PC-3 (cell line): ENCODE measurements at regions not wholly inside any gene's neighbourhood (a gene's known extent, or its start where the extent isn't known, plus 50 kb on each side); places are given as distances from the start of the nearest gene placed in this dataset.

Experiments
- ATAC-seq: fragments of 200-7000 bp; cut with Tn5 transposase; 2 replicates; pipeline ENCODE4 v1.9.1; 2020; ENCODE audit warnings: mild to moderate bottlenecking, moderate library complexity
- BruUV-seq: library from RNA; stranded (reverse); fragments of 400-500 nt; replicated peaks from 2 replicates; lab custom pipeline; 2021; lab: Mats Ljungman, UMichigan
- CTCF ChIA-PET: fragments of 300-600 bp; sonication (Branson Sonifier 250); formaldehyde crosslinking; loops from one replicate; lab custom pipeline; 2022; ENCODE audit warnings: antibody characterized with exemption; lab: Charles Lee
- POLR2A ChIA-PET: fragments of 300-600 bp; sonication (Branson Sonifier 250); formaldehyde crosslinking; loops from one replicate; lab custom pipeline; 2022; ENCODE audit warnings: antibody characterized with exemption; ENCODE audit not compliant: unreplicated experiment; lab: Charles Lee
- DNase-seq: peaks from one replicate; pipeline ENCODE4 v3.0.0-alpha.2; 2015
- H2AFZ ChIP-seq: fragments of 300-600 bp; sonication (generic); 2 replicates; pipeline ENCODE4 v1.6.0; 2016; ENCODE audit warnings: antibody characterized with exemption, low read length
- H3F3A ChIP-seq: fragments of 300-600 bp; sonication (generic); one replicate; pipeline ENCODE4 v1.6.0; 2017; ENCODE audit warnings: antibody characterized with exemption, low read length, control low read depth, mild to moderate bottlenecking; ENCODE audit not compliant: unreplicated experiment
- H3K27ac ChIP-seq: fragments of 300-600 bp; sonication (generic); 2 replicates; pipeline ENCODE4 v1.5.1; 2016; ENCODE audit warnings: mild to moderate bottlenecking, low read length
- H3K27me3 ChIP-seq: fragments of 300-600 bp; sonication (generic); 2 replicates; pipeline ENCODE4 v1.6.1; 2016; ENCODE audit warnings: low read length, mixed read lengths
- H3K36me3 ChIP-seq: fragments of 300-600 bp; sonication (generic); 2 replicates; pipeline ENCODE4 v1.6.1; 2016; ENCODE audit warnings: low read depth, mixed run types, low read length, mixed read lengths
- H3K4me1 ChIP-seq: fragments of 300-600 bp; sonication (generic); 2 replicates; pipeline ENCODE4 v1.5.1; 2016; ENCODE audit warnings: low read length; ENCODE audit not compliant: insufficient read depth
- H3K4me2 ChIP-seq: fragments of 300-600 bp; sonication (generic); 2 replicates; pipeline ENCODE4 v1.6.0; 2016; ENCODE audit warnings: low read length
- H3K4me3 ChIP-seq: fragments of 300-600 bp; sonication (generic); 2 replicates; pipeline ENCODE4 v1.5.1; 2016; ENCODE audit warnings: mild to moderate bottlenecking, low read length, mixed read lengths
- H3K79me2 ChIP-seq: fragments of 300-600 bp; sonication (generic); 2 replicates; pipeline ENCODE4 v1.6.1; 2017; ENCODE audit warnings: low read length, mixed read lengths
- H3K9ac ChIP-seq: fragments of 300-600 bp; sonication (generic); 2 replicates; pipeline ENCODE4 v1.6.0; 2016; ENCODE audit warnings: mild to moderate bottlenecking, low read length
- H3K9me2 ChIP-seq: fragments of 300-600 bp; sonication (generic); replicated peaks from 2 replicates; pipeline ENCODE4 v1.6.1; 2016; ENCODE audit warnings: mixed run types, low read length, mixed read lengths
- H3K9me3 ChIP-seq: fragments of 300-600 bp; sonication (generic); 2 replicates; pipeline ENCODE4 v1.6.1; 2016; ENCODE audit warnings: low read length, mixed read lengths
- H4K20me1 ChIP-seq: fragments of 300-600 bp; sonication (generic); 2 replicates; pipeline ENCODE4 v1.6.1; 2016; ENCODE audit warnings: low read length, mixed read lengths
- CTCF ChIP-seq: fragments of 300-600 bp; sonication (generic); conservative IDR thresholded peaks from 2 replicates; pipeline ENCODE4 v1.5.1; 2017; ENCODE audit warnings: antibody characterized with exemption, low read depth, mild to moderate bottlenecking, low read length
- EZH2 ChIP-seq: fragments of 300-600 bp; sonication (generic); IDR thresholded peaks from one replicate; pipeline ENCODE4 v1.6.1; 2017; ENCODE audit warnings: antibody characterized with exemption, mild to moderate bottlenecking, low read length; ENCODE audit not compliant: unreplicated experiment
- EZH2phosphoT487 ChIP-seq: fragments of 300-600 bp; sonication (generic); IDR thresholded peaks from 2 replicates; pipeline ENCODE4 v1.6.1; 2018; ENCODE audit warnings: mild to moderate bottlenecking, antibody characterized with exemption, low read length, borderline replicate concordance
- intact Hi-C: fragments of 100-400 bp; cut with micrococcal nuclease; formaldehyde crosslinking; loops from 2 replicates; pipeline ENCODE4 v1.9.0; 2023

DNA sequence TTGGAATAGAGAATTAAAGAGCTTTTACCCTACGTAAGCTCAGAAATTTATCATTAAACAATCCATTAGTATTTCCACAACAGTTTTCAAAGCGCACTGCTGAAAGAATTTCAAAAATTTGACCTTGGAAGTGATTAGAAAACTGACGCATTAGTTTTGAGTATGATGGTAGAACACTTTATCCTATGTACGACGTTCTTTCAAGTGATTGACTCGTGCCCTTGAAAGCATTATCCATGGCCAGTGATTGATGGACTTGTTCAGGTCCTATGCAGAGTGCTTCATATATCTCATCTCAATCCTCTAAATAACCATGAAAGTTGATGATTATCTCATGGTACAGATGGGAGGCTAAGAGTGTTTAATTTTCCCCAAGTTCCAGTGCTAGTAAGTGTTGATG lies 697.2 kb downstream of the USP25 start:
- ChIA-PET POLR2A (no interaction called here), CTCF (interaction anchor here (0.5 kb wide), 1 partner anchor 1158 kb away, joined by 3 read pairs; no protein-coding TSS in a partner anchor)
- Histone ChIP-seq H3K27ac (no peak overlapping the region), H3K36me3 (no peaks in the 10 kb centered on the region), H4K20me1 (no peaks in the 10 kb centered on the region), H3K79me2 (no peaks in the 10 kb centered on the region), H3K27me3 (peaks cover 4% of the 10 kb centered on the region; the same call in 1 of the 2 replicates), H3F3A (no peaks in the 10 kb centered on the region), H3K9ac (no peak overlapping the region), H3K4me2 (no peak overlapping the region), H3K4me3 (no peak overlapping the region), H3K9me2 (no peaks in the 10 kb centered on the region), H3K4me1 (no peaks in the 10 kb centered on the region), H2AFZ (no peak overlapping the region), H3K9me3 (no peaks in the 10 kb centered on the region)
- BruUV-seq, result no TSS peak
- DNase-seq, result no peak
- TF ChIP-seq EZH2, result no peak
- no peak for TF ChIP-seq CTCF
- TF ChIP-seq EZH2phosphoT487, result no peak
- ATAC-seq, result no peak
- intact Hi-C loops, result no loop called here

DNA sequence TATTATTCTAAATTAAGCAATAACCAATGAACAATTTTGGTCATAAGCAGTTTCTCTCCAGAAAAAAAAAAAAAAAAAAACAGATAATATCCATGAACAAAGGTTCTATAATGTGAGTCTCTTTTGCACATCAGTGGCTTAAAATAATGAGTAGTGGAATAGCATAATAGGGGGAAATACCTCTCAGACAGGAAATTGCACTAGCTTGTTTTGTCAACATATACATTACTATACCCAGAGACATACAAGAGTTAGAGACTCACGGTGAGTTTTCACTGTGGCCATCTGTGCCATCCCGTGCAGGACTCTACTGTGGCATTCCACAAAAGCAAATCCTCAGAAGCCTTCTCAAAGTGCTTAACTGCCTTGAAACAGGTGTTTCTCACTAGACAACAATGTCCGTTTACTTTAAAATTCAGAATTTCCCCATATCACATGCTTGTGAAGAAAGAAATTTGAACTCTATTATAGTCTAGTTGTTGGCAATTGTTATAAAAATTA lies 697.9 kb downstream of the USP25 start:
- no peak for DNase-seq
- ATAC-seq, result no peak
- no TSS peak for BruUV-seq
- ChIA-PET POLR2A (no interaction called here), CTCF (interaction anchor here (0.5 kb wide), 1 partner anchor 1157 kb away, joined by 3 read pairs; no protein-coding TSS in a partner anchor)
- no peak overlapping the region for H3K4me3 ChIP-seq
- H3K36me3 ChIP-seq, result no peaks in the 10 kb centered on the region
- H3K27me3 ChIP-seq, result peaks cover 4% of the 10 kb centered on the region; the same call in 1 of the 2 replicates
- H4K20me1 ChIP-seq, result no peaks in the 10 kb centered on the region
- intact Hi-C loops, result no loop called here
- H3F3A ChIP-seq, result no peaks in the 10 kb centered on the region
- H3K79me2 ChIP-seq, result no peaks in the 10 kb centered on the region
- no peaks in the 10 kb centered on the region for H3K9me2 ChIP-seq
- H3K4me1 ChIP-seq, result no peaks in the 10 kb centered on the region
- H3K9ac ChIP-seq, result no peak overlapping the region
- no peak overlapping the region for H3K27ac ChIP-seq
- no peak overlapping the region for H2AFZ ChIP-seq
- no peak for TF ChIP-seq CTCF
- TF ChIP-seq EZH2, result no peak
- TF ChIP-seq EZH2phosphoT487, result no peak
- H3K4me2 ChIP-seq, result no peak overlapping the region
- H3K9me3 ChIP-seq, result no peaks in the 10 kb centered on the region

GRCh38 chr21:16437586-16437985 lies 707.8 kb downstream of the USP25 start:
- Histone ChIP-seq H3K9ac (no peak overlapping the region), H3K79me2 (no peaks in the 10 kb centered on the region), H3K9me2 (no peaks in the 10 kb centered on the region), H4K20me1 (no peaks in the 10 kb centered on the region), H3K36me3 (no peaks in the 10 kb centered on the region), H3K27ac (no peak overlapping the region), H2AFZ (no peak overlapping the region), H3K4me3 (no peak overlapping the region), H3K4me2 (no peak overlapping the region), H3K9me3 (no peaks in the 10 kb centered on the region), H3F3A (no peaks in the 10 kb centered on the region), H3K4me1 (no peaks in the 10 kb centered on the region), H3K27me3 (no peaks in the 10 kb centered on the region)
- no peak for ATAC-seq
- BruUV-seq, result no TSS peak
- ChIA-PET POLR2A (no interaction called here), CTCF (no interaction called here)
- no peak for TF ChIP-seq EZH2
- TF ChIP-seq EZH2phosphoT487, result no peak
- DNase-seq, result no peak
- intact Hi-C loops, result no loop called here
